ENCODE measurements at regions not wholly inside any gene's neighbourhood (a gene's known extent, or its start where the extent isn't known, plus 50 kb on each side); places are given as distances from the start of the nearest gene placed in this dataset.

GRCh38 chr3:22103423-22103822, 352.4 kb upstream of the ZNF385D start:
- no peak overlapping the region for H3K27ac Mint-ChIP-seq (ENCODE audit: unreplicated experiment)
- CTCF ChIA-PET: no interaction called here

DNA sequence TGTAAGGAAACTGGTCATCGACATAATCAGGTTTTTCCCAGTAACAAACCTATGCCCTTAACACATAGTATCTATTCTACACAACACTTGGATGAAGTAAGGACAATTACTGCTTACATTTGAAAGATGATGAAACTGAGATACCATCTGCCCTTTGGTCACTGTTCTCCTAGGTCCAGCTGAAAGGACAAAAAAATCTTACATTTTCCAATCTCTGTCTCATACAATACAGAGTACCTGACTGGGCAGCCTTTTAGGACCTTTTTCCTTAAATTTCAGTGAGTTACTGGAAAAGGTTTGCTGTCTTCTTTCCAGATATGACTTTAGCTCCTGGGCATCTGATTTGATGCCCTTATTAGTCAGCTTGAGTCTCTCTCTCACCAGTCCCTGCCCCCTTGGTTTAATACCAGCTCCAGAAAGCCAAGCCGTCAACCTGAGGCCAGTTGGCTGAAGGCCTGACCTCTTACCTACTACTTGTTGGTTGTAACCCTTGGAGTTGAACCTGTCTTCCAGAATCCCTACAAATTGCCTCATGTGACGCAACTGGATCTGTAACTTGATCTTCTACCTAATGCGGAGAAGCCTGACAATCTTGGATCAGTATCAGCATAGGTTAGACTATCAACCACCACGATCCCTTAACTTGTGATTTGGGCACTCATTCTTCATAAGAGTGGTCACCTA, 355.3 kb upstream of the ZNF385D start:
- H3K27me3 Mint-ChIP-seq (ENCODE audit: unreplicated experiment): no peaks in the 10 kb centered on the region
- intact Hi-C loops (cut with micrococcal nuclease; ENCODE audit: unreplicated experiment): no loop called here
- H3K4me3 Mint-ChIP-seq (ENCODE audit: low read depth, unreplicated experiment): no peak overlapping the region
- no peak for DNase-seq
- H3K4me1 Mint-ChIP-seq (ENCODE audit: low read depth, unreplicated experiment): peaks cover 9% of the 10 kb centered on the region
- CTCF ChIA-PET: no interaction called here
- H3K27ac Mint-ChIP-seq (ENCODE audit: unreplicated experiment): no peak overlapping the region
- TF ChIP-seq, protein P1, sequence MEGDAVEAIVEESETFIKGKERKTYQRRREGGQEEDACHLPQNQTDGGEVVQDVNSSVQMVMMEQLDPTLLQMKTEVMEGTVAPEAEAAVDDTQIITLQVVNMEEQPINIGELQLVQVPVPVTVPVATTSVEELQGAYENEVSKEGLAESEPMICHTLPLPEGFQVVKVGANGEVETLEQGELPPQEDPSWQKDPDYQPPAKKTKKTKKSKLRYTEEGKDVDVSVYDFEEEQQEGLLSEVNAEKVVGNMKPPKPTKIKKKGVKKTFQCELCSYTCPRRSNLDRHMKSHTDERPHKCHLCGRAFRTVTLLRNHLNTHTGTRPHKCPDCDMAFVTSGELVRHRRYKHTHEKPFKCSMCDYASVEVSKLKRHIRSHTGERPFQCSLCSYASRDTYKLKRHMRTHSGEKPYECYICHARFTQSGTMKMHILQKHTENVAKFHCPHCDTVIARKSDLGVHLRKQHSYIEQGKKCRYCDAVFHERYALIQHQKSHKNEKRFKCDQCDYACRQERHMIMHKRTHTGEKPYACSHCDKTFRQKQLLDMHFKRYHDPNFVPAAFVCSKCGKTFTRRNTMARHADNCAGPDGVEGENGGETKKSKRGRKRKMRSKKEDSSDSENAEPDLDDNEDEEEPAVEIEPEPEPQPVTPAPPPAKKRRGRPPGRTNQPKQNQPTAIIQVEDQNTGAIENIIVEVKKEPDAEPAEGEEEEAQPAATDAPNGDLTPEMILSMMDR (IDR thresholded peaks at IDR 0.05; ENCODE audit: unreplicated experiment): no peak
- BruUV-seq (replicated peaks): no TSS peak
- no peaks in the 10 kb centered on the region for H3K36me3 Mint-ChIP-seq (ENCODE audit: insufficient read depth, unreplicated experiment)
- no peaks in the 10 kb centered on the region for H3K9me3 Mint-ChIP-seq (ENCODE audit: low read depth, unreplicated experiment)

More at GRCh38 chr3:22103423-22103822, 352.4 kb upstream of the ZNF385D start:
- intact Hi-C loops (cut with micrococcal nuclease; ENCODE audit: unreplicated experiment): no loop called here
- H3K27me3 Mint-ChIP-seq (ENCODE audit: unreplicated experiment): no peaks in the 10 kb centered on the region
- no peaks in the 10 kb centered on the region for H3K36me3 Mint-ChIP-seq (ENCODE audit: insufficient read depth, unreplicated experiment)
- TF ChIP-seq, protein P1 (IDR thresholded peaks at IDR 0.05; ENCODE audit: unreplicated experiment): no peak
- H3K9me3 Mint-ChIP-seq (ENCODE audit: low read depth, unreplicated experiment): no peaks in the 10 kb centered on the region
- BruUV-seq (replicated peaks): no TSS peak
- DNase-seq: no peak
- H3K4me1 Mint-ChIP-seq (ENCODE audit: low read depth, unreplicated experiment): peaks cover 9% of the 10 kb centered on the region
- H3K4me3 Mint-ChIP-seq (ENCODE audit: low read depth, unreplicated experiment): no peak overlapping the region

- peaks cover 7% of the 10 kb centered on the region for H3K4me1 Mint-ChIP-seq (ENCODE audit: low read depth, unreplicated experiment)
- no peak overlapping the region for H3K4me3 Mint-ChIP-seq (ENCODE audit: low read depth, unreplicated experiment)
- H3K36me3 Mint-ChIP-seq (ENCODE audit: insufficient read depth, unreplicated experiment): no peaks in the 10 kb centered on the region
- no TSS peak for BruUV-seq (replicated peaks)
- no peak for DNase-seq
- H3K9me3 Mint-ChIP-seq (ENCODE audit: low read depth, unreplicated experiment): no peaks in the 10 kb centered on the region
- H3K27me3 Mint-ChIP-seq (ENCODE audit: unreplicated experiment): no peaks in the 10 kb centered on the region
- TF ChIP-seq, protein P1 (IDR thresholded peaks at IDR 0.05; ENCODE audit: unreplicated experiment): no peak
- intact Hi-C loops (cut with micrococcal nuclease; ENCODE audit: unreplicated experiment): loop anchor here (10.0 kb wide), 1 partner anchor 1886 kb away; no protein-coding TSS in a partner anchor
- CTCF ChIA-PET: interaction anchor here (0.7 kb wide), 1 partner anchor 353 kb away, joined by 6 read pairs; no protein-coding TSS in a partner anchor
- no peak overlapping the region for H3K27ac Mint-ChIP-seq (ENCODE audit: unreplicated experiment)
Observed at GRCh38 chr3:22111226-22111625, 360.2 kb upstream of the ZNF385D start.

- TF ChIP-seq, protein P1 (IDR thresholded peaks at IDR 0.05; ENCODE audit: unreplicated experiment): no peak
- Mint-ChIP-seq H3K27me3 (ENCODE audit: unreplicated experiment) (no peaks in the 10 kb centered on the region), H3K4me1 (ENCODE audit: low read depth, unreplicated experiment) (no peaks in the 10 kb centered on the region), H3K36me3 (ENCODE audit: insufficient read depth, unreplicated experiment) (no peaks in the 10 kb centered on the region), H3K4me3 (ENCODE audit: low read depth, unreplicated experiment) (no peak overlapping the region), H3K9me3 (ENCODE audit: low read depth, unreplicated experiment) (no peaks in the 10 kb centered on the region), H3K27ac (ENCODE audit: unreplicated experiment) (no peak overlapping the region)
- CTCF ChIA-PET: no interaction called here
- BruUV-seq (replicated peaks): no TSS peak
- intact Hi-C loops (cut with micrococcal nuclease; ENCODE audit: unreplicated experiment): loop anchor here (10.0 kb wide), 1 partner anchor 1889 kb away; no protein-coding TSS in a partner anchor
- DNase-seq: no peak
Observed at GRCh38 chr3:22113453-22113852, 362.4 kb upstream of the ZNF385D start.

Measured in Calu3 (cell line).